Spleen (tissue), 11 donors: ENCODE measurements at regions not wholly inside any gene's neighbourhood (a gene's known extent, or its start where the extent isn't known, plus 50 kb on each side); places are given as distances from the start of the nearest gene placed in this dataset.

Experiments used
- DNase-seq: peaks from one replicate; pipeline ENCODE4 v3.0.0-alpha.2; 2020
- H3K27ac ChIP-seq, 8 donors: fragments of 200-600 bp; sonication (generic) in 7 of 8; 1 replicate in 4 of 8; 2 replicates in 4 of 8; pipeline versions ENCODE4 v1.5.0 to v1.8.0; 2016 to 2021; ENCODE audit warnings: inconsistent platforms in 4 of 8, mild to moderate bottlenecking in 4 of 8, moderate library complexity in 1 of 8
- H3K27me3 ChIP-seq, 7 donors: fragments of 200-600 bp; sonication (generic) in 6 of 7; replicated peaks in 1 of 7; 1 replicate in 4 of 7; 2 replicates in 3 of 7; pipeline versions ENCODE4 v1.5.0 to v1.8.0; 2016 to 2021; ENCODE audit warnings: inconsistent platforms in 3 of 7, mild to moderate bottlenecking in 1 of 7
- H3K36me3 ChIP-seq, 6 donors: fragments of 200-600 bp; sonication (generic) in 5 of 6; 1 replicate in 4 of 6; 2 replicates in 2 of 6; pipeline versions ENCODE4 v1.5.0 to v1.8.0; 2016 to 2021; ENCODE audit warnings: inconsistent platforms in 2 of 6
- H3K4me1 ChIP-seq, 6 donors: fragments of 200-600 bp; sonication (generic) in 5 of 6; 1 replicate in 3 of 6; 2 replicates in 3 of 6; pipeline versions ENCODE4 v1.5.0 to v1.8.0; 2016 to 2021; ENCODE audit warnings: inconsistent platforms in 3 of 6
- H3K4me3 ChIP-seq, 8 donors: fragments of 200-600 bp; sonication (generic) in 7 of 8; 1 replicate in 4 of 8; 2 replicates in 4 of 8; pipeline versions ENCODE4 v1.5.0 to v1.8.0; 2016 to 2021; ENCODE audit warnings: inconsistent platforms in 4 of 8, mild to moderate bottlenecking in 4 of 8, moderate library complexity in 2 of 8
- H3K9me3 ChIP-seq, 8 donors: fragments of 200-600 bp; sonication (generic) in 7 of 8; 1 replicate in 4 of 8; 2 replicates in 4 of 8; pipeline versions ENCODE4 v1.5.0 to v1.8.0; 2016 to 2021; ENCODE audit warnings: inconsistent platforms in 4 of 8
- POLR2A ChIP-seq, 3 donors: fragments of 450-650 bp; IDR thresholded peaks; one replicate each; pipeline ENCODE4 v1.5.1; 2017; ENCODE audit warnings: antibody characterized with exemption in 3 of 3, mild to moderate bottlenecking in 1 of 3
- POLR2AphosphoS5 ChIP-seq, 3 donors: sonication (generic); formaldehyde crosslinking; IDR thresholded peaks; one replicate each; pipeline ENCODE4 v1.5.1; 2017; ENCODE audit warnings: antibody characterized with exemption in 3 of 3
- WGBS, 5 donors: extraction: QIAGEN DNeasy Blood & Tissue Kit in 3 of 5; methylation state at CpG; one replicate each; pipeline versions ENCODE4 v1.1.5 to v1.1.7; 2013 to 2018; 5-methylcytosine and 5-hydroxymethylcytosine counted together
- intact Hi-C: fragments of 100-400 bp; cut with DNase I; formaldehyde crosslinking; loops from one replicate; pipeline ENCODE4 v1.15.0; 2023; ENCODE audit warnings: low total_unique reads
- TF ChIP-seq, protein P1 (sequence below), 11 experiments: fragments of 200-600 bp in 7 of 11; fragments of 450-650 bp in 4 of 11; sonication (generic) in 4 of 11; IDR thresholded peaks in 8 of 11; conservative IDR thresholded peaks in 3 of 11; 1 replicate in 7 of 11; 2 replicates in 4 of 11; pipeline versions ENCODE4 v1.4.0 to v1.8.0; 2016 to 2021; ENCODE audit warnings: antibody characterized with exemption in 11 of 11, inconsistent platforms in 4 of 11, mild to moderate bottlenecking in 1 of 11
- donor health status: healthy with polysubstance abuse.
- donor health status: DM: no; HTN: no; CAD: no; lungs with moderate emphysema.
- donor health status: DM: no; HTN: no; CAD: no.
- donor health status: Bipolar disorder and iron deficiency.
- donor health status: healthy.
- donor health status: DM: no; HTN: no; CAD: no.
- donor health status: DM: yes; HTN: yes; CAD: no.

DNA sequence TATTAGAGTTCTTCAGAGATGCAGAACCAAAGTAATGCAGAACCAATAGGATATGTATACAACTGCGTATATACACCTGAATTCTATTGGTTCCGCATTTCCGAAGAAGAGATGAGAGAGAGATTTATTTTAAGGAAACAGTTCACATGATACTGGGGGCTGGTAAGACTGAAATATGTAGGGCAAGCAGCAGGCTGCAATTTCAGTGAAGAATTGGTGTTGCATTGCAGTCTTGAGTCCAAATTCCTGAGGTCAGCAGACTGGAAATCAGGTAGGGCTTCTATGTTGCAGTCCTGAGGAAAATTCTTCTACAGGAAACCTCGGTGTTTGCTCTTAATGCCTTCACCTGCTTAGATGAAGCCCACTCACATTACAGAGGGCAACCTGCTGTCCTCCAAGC is 128.2 kb upstream of the MED13 start:
- Histone ChIP-seq H3K9me3 (peaks cover 0 to 8% (median 0%) of the 10 kb centered on the region in 8 donors), H3K27me3 (no peaks in the 10 kb centered on the region), H3K36me3 (no peaks in the 10 kb centered on the region), H3K27ac (no peak overlapping the region), H3K4me3 (no peak overlapping the region), H3K4me1 (no peaks in the 10 kb centered on the region)
- WGBS, 5 donors = 91 to 97% (median 95%) methylated on average over 4 of the region's 4 CpGs
- DNase-seq = no peak
- intact Hi-C loops = no loop called here
- TF ChIP-seq, protein P1, sequence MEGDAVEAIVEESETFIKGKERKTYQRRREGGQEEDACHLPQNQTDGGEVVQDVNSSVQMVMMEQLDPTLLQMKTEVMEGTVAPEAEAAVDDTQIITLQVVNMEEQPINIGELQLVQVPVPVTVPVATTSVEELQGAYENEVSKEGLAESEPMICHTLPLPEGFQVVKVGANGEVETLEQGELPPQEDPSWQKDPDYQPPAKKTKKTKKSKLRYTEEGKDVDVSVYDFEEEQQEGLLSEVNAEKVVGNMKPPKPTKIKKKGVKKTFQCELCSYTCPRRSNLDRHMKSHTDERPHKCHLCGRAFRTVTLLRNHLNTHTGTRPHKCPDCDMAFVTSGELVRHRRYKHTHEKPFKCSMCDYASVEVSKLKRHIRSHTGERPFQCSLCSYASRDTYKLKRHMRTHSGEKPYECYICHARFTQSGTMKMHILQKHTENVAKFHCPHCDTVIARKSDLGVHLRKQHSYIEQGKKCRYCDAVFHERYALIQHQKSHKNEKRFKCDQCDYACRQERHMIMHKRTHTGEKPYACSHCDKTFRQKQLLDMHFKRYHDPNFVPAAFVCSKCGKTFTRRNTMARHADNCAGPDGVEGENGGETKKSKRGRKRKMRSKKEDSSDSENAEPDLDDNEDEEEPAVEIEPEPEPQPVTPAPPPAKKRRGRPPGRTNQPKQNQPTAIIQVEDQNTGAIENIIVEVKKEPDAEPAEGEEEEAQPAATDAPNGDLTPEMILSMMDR (IDR thresholded peaks at IDR 0.05 in 8 of 11, conservative IDR thresholded peaks at IDR 0.05 in 3 of 11) = no peak
- TF ChIP-seq POLR2AphosphoS5 (IDR thresholded peaks at IDR 0.05) (no peak), POLR2A (IDR thresholded peaks at IDR 0.05) (no peak)

DNA sequence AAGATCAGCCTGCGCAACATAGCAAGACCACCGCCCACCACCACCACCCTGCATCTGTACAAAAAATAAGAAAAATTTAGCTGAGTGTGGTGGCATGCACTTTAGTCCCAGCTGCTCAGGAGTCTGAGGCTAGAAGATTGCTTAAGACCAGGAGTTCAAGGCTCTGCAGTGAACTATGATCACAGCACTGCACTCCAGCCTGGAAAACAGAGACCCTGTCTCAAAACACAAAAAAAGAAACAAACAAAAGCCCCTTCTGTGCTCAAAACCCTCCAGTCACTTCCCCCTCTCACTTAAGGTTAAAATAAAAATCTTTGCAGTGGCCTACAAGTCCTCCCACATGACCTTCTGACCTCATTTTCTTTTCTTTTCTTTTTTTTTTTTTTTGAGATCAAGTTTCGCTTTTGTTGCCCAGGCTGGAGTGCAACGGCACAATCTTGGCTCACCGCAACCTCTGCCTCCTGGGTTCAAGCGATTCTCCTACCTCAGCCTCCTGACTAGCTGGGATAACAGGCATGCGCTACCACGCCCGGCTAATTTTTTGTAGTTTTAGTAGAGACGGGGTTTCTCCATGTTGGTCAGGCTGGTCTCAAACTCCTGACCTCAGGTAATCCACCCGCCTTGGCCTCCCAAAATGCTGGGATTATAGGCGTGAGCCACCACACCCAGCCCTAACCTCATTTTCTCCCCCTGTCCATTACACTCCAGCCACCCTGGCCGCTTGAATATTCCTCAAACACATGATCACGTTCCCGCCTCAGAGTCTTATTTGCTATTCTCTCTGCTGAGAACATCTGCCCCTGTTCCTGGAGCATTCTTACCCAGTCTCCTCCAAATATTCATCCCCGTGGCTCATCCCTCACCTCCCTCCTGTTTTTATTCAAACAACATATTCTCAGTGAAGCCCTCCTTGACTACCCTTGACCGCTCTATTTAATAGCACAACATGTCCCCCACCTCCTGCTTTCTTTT is 126.6 kb upstream of the MED13 start:
- peaks cover 0 to 8% (median 0%) of the 10 kb centered on the region in 8 donors for H3K9me3 ChIP-seq
- TF ChIP-seq, protein P1 (IDR thresholded peaks at IDR 0.05 in 8 of 11, conservative IDR thresholded peaks at IDR 0.05 in 3 of 11) = no peak
- TF ChIP-seq POLR2A (IDR thresholded peaks at IDR 0.05) (no peak), POLR2AphosphoS5 (IDR thresholded peaks at IDR 0.05) (no peak)
- H3K27ac ChIP-seq = no peak overlapping the region
- DNase-seq = no peak
- no peaks in the 10 kb centered on the region for H3K27me3 ChIP-seq
- WGBS, 5 donors = 90 to 93% (median 91%) methylated on average over 17 of the region's 17 CpGs
- H3K4me3 ChIP-seq = no peak overlapping the region
- intact Hi-C loops = no loop called here
- no peaks in the 10 kb centered on the region for H3K36me3 ChIP-seq
- H3K4me1 ChIP-seq = no peaks in the 10 kb centered on the region

DNA sequence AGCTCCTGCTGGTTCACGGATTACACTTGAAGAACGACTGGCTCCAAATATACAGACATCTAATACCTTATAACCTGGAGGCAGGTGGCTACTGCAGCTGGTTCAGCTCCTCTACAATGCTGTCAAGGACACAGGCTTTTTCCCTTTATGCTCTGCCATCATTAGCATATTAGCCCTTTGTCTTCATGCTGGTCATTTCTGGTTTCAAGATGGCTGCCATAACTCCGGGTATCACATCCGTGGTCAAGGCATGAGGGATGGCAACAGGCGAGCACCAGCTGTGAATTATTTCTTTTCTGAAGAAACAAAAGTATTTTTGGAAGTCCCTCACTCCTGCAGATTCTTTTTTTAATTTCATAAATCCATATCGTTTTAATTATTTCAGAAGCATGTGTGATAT is 124.3 kb upstream of the MED13 start:
- H3K27ac ChIP-seq = no peak overlapping the region
- intact Hi-C loops = no loop called here

DNA sequence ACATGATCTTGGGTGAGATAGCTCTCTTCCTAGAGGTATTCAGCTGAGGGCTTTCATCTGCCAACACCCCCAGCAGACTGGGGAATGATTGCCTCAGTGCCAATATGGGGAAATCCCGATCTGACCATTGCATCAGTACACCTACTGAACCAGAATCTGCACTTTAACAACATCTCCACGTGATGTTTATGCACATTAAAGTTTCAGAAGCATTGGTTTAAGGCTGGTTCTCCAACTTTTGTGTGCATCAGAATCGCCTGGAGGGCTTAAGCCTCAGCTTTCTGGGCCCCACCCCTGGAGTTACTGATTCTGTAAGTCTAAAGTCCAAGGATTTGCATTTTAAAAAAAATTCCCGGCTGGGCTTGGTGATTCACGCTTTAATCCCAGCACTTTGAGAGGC is 123.6 kb upstream of the MED13 start:
- Histone ChIP-seq H3K27me3 (no peaks in the 10 kb centered on the region), H3K4me3 (no peak overlapping the region), H3K9me3 (no peaks in the 10 kb centered on the region), H3K36me3 (no peaks in the 10 kb centered on the region), H3K27ac (no peak overlapping the region), H3K4me1 (no peaks in the 10 kb centered on the region)
- WGBS, 5 donors = 71 to 83% (median 79%) methylated on average over 5 of the region's 5 CpGs
- DNase-seq = no peak
- intact Hi-C loops = no loop called here
- TF ChIP-seq, protein P1 (IDR thresholded peaks at IDR 0.05 in 8 of 11, conservative IDR thresholded peaks at IDR 0.05 in 3 of 11) = no peak
- TF ChIP-seq POLR2A (IDR thresholded peaks at IDR 0.05) (no peak), POLR2AphosphoS5 (IDR thresholded peaks at IDR 0.05) (no peak)

More for the DNA sequence above, 124.3 kb upstream of the MED13 start:
- Histone ChIP-seq H3K36me3 (no peaks in the 10 kb centered on the region), H3K9me3 (no peaks in the 10 kb centered on the region), H3K4me3 (no peak overlapping the region), H3K27me3 (no peaks in the 10 kb centered on the region), H3K4me1 (no peaks in the 10 kb centered on the region)
- 91 to 94% (median 93%) methylated on average over 6 of the region's 6 CpGs for WGBS, 5 donors
- TF ChIP-seq, protein P1 (IDR thresholded peaks at IDR 0.05 in 8 of 11, conservative IDR thresholded peaks at IDR 0.05 in 3 of 11) = no peak
- TF ChIP-seq POLR2A (IDR thresholded peaks at IDR 0.05) (no peak), POLR2AphosphoS5 (IDR thresholded peaks at IDR 0.05) (no peak)
- DNase-seq = no peak
